ENCODE measurements at regions not wholly inside any gene's neighbourhood (a gene's known extent, or its start where the extent isn't known, plus 50 kb on each side); places are given as distances from the start of the nearest gene placed in this dataset.

DNA sequence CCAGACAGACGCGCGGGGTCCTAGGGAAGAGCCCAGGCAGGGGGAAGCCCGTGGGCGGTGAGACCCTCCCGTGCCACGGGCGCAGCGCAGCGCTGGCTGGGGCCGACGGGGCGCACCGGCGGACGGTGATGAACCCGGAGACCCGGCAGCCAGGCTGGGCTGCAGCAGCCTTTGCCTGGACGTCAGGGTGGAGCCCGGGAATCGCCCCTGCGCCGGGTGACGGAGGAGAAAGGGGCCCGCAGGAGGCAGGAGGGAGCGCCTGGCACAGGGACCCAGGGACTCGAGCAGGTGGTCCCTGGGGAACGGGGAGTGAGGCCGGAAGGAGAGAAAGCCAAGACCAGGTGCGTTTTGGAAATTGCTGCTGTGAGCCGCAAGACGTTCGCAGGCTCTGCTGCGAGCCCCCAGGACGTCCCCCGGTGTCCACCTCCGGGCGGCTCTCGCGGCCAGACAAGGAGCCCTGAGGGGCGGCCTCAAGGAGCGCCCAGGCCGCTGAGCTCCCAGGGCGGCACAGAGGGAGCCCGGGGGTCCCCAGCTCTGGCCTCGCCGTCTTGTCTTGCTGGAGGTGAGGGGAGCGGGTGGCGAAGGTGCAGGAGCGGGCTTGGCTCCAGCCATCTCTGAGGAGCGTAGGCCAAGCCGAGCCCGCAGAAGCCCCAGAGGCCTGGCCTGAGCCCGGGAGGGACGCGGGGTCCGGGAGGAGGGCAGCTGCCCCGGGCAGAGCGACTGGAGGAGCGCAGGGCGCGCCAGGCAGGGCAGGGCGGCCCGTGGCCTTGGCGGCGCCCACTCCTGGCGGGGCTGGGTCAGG is 191.2 kb upstream of the PDE10A start:
- Histone ChIP-seq H3K27ac (ENCODE audit: insufficient read depth, low read depth, low read length) (no peak overlapping the region), H4K20me1 (replicated peaks; ENCODE audit: control insufficient read depth, extremely low read depth, insufficient read depth, low read length) (no peaks in the 10 kb centered on the region), H3K27me3 (ENCODE audit: control insufficient read depth in 2 of 2, insufficient read depth in 2 of 2, low read length in 2 of 2) (peaks cover 10 to 23% of the 10 kb centered on the region in 2 experiments), H3K36me3 (ENCODE audit: control insufficient read depth in 2 of 2, extremely low read depth in 1 of 2, insufficient read depth in 2 of 2, low read length in 2 of 2) (no peaks in the 10 kb centered on the region), H2AFZ (ENCODE audit: low read depth, low read length) (no peak overlapping the region), H3K9me1 (replicated peaks; ENCODE audit: control insufficient read depth, extremely low read depth, insufficient read depth, low read length) (no peaks in the 10 kb centered on the region), H3K4me2 (ENCODE audit: insufficient read depth, low read length) (no peak overlapping the region), H3K4me3 (replicated peaks in 1 of 3; ENCODE audit: insufficient read depth in 1 of 3, low read depth in 1 of 3, low read length in 3 of 3) (no peak overlapping the region), H3K79me2 (ENCODE audit: control insufficient read depth, insufficient read depth, low read length) (no peaks in the 10 kb centered on the region), H3K4me1 (ENCODE audit: control insufficient read depth, extremely low read depth, insufficient read depth, low read length) (no peaks in the 10 kb centered on the region), H3K9ac (replicated peaks; ENCODE audit: extremely low read depth, insufficient read depth, low read length) (no peak overlapping the region), H3K9me3 (replicated peaks; ENCODE audit: control insufficient read depth, insufficient read depth, low read length) (no peaks in the 10 kb centered on the region)
- FAIRE-seq (no peak), DNase-seq (ENCODE audit: low read depth, low spot score) (no peak)
- intact Hi-C loops (cut with micrococcal nuclease) (no loop called here), dilution Hi-C loops (cut with MboI; ENCODE audit: extremely low pct_ligation_motif_present, low sequenced_read_pairs) (no loop called here)
- ChIA-PET CTCF (no interaction called here), POLR2A (no interaction called here)
- TF ChIP-seq POLR2AphosphoS5 (IDR thresholded peaks at IDR 0.05; ENCODE audit: insufficient read depth, low read depth, low read length) (no peak), JUN (IDR thresholded peaks at IDR 0.05; ENCODE audit: borderline replicate concordance, insufficient read depth, insufficient read length, low read depth) (no peak), MYC (IDR thresholded peaks at IDR 0.05; ENCODE audit: low read depth, low read length) (no peak), POLR2A (IDR thresholded peaks at IDR 0.05; ENCODE audit: low read depth, low read length) (no peak), FOS (IDR thresholded peaks at IDR 0.05; ENCODE audit: borderline replicate concordance, insufficient read depth, low read length) (no peak), EZH2 (IDR thresholded peaks at IDR 0.05; ENCODE audit: borderline replicate concordance, low read depth, low read length, severe bottlenecking) (no peak), GATA2 (IDR thresholded peaks at IDR 0.05; ENCODE audit: insufficient read depth, insufficient read length, low read depth, low read length) (no peak)
- TF ChIP-seq, protein P1, sequence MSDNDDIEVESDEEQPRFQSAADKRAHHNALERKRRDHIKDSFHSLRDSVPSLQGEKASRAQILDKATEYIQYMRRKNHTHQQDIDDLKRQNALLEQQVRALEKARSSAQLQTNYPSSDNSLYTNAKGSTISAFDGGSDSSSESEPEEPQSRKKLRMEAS (IDR thresholded peaks at IDR 0.05; ENCODE audit: insufficient read depth, insufficient read length): no peak
- TF ChIP-seq, protein P2, sequence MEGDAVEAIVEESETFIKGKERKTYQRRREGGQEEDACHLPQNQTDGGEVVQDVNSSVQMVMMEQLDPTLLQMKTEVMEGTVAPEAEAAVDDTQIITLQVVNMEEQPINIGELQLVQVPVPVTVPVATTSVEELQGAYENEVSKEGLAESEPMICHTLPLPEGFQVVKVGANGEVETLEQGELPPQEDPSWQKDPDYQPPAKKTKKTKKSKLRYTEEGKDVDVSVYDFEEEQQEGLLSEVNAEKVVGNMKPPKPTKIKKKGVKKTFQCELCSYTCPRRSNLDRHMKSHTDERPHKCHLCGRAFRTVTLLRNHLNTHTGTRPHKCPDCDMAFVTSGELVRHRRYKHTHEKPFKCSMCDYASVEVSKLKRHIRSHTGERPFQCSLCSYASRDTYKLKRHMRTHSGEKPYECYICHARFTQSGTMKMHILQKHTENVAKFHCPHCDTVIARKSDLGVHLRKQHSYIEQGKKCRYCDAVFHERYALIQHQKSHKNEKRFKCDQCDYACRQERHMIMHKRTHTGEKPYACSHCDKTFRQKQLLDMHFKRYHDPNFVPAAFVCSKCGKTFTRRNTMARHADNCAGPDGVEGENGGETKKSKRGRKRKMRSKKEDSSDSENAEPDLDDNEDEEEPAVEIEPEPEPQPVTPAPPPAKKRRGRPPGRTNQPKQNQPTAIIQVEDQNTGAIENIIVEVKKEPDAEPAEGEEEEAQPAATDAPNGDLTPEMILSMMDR (IDR thresholded peaks at IDR 0.05; ENCODE audit: extremely low read depth in 1 of 2, insufficient read depth in 1 of 2, low read depth in 1 of 2, low read length in 2 of 2): no peak
- no TSS peak for BruUV-seq (replicated peaks)

All from endothelial cell of umbilical vein (primary cell).